RPMI8226 (cell line): ENCODE measurements at regions not wholly inside any gene's neighbourhood (a gene's known extent, or its start where the extent isn't known, plus 50 kb on each side); places are given as distances from the start of the nearest gene placed in this dataset.

Experiments
- DNase-seq: peaks from one replicate; pipeline ENCODE4 v3.0.0-alpha.2; 2015

- DNase-seq: no peak
These were observed 134.1 kb upstream of the GPC1 start for GRCh38 chr2:240301256-240301795.

- no peak for DNase-seq
These were observed 133.4 kb upstream of the GPC1 start for GRCh38 chr2:240302041-240302440.

- DNase-seq: no peak
These were observed 132.4 kb upstream of the GPC1 start for GRCh38 chr2:240302933-240303595.

- no peak for DNase-seq
These were observed 131.3 kb upstream of the GPC1 start for GRCh38 chr2:240303896-240304745.

GRCh38 chr2:240304746-240305161 is 130.7 kb upstream of the GPC1 start:
- no peak for DNase-seq

GRCh38 chr2:240305369-240305962 is 130.0 kb upstream of the GPC1 start:
- DNase-seq: no peak

- DNase-seq: no peak
These were observed 129.3 kb upstream of the GPC1 start for GRCh38 chr2:240306185-240306584.

- no peak for DNase-seq
These were observed 127.3 kb upstream of the GPC1 start for GRCh38 chr2:240308111-240308651.

GRCh38 chr2:240309214-240309613 is 126.2 kb upstream of the GPC1 start:
- DNase-seq: no peak

- no peak for DNase-seq
These were observed 125.3 kb upstream of the GPC1 start for GRCh38 chr2:240310201-240310600.

GRCh38 chr2:240310645-240311044 is 124.8 kb upstream of the GPC1 start:
- DNase-seq: no peak

GRCh38 chr2:240311821-240312220 is 123.6 kb upstream of the GPC1 start:
- DNase-seq: no peak

- DNase-seq: no peak
These were observed 116.1 kb upstream of the GPC1 start for GRCh38 chr2:240319221-240319854.

- DNase-seq: peak; percentile 42
These were observed 115.6 kb upstream of the GPC1 start for GRCh38 chr2:240319855-240320203.

- peak; percentile 74 for DNase-seq
These were observed 115.1 kb upstream of the GPC1 start for GRCh38 chr2:240320204-240320993.

GRCh38 chr2:240322231-240322955 is 113.1 kb upstream of the GPC1 start:
- DNase-seq: peak; percentile 34

GRCh38 chr2:240322991-240323390 is 112.5 kb upstream of the GPC1 start:
- DNase-seq: peak; percentile 49

GRCh38 chr2:240323601-240324291 is 111.7 kb upstream of the GPC1 start:
- DNase-seq: no peak

GRCh38 chr2:240324312-240325015 is 111.0 kb upstream of the GPC1 start:
- DNase-seq: peak; percentile 36
